Thyroid gland (tissue), 4 donors: ENCODE measurements at regions not wholly inside any gene's neighbourhood (a gene's known extent, or its start where the extent isn't known, plus 50 kb on each side); places are given as distances from the start of the nearest gene placed in this dataset.

ENCODE experiments used
- DNase-seq, 2 donors: peaks; one replicate each; pipeline ENCODE4 v3.0.0-alpha.2; 2019
- H3K27ac ChIP-seq, 3 donors: fragments of 200-600 bp; sonication (generic); 1 replicate in 2 of 3; 2 replicates in 1 of 3; pipeline ENCODE4 v1.5.1; 2016 to 2019; ENCODE audit warnings: mild to moderate bottlenecking in 1 of 3, moderate library complexity in 1 of 3
- H3K27me3 ChIP-seq: fragments of 200-600 bp; sonication (generic); one replicate; pipeline ENCODE4 v1.5.1; 2019
- H3K36me3 ChIP-seq, 2 donors: fragments of 200-600 bp; sonication (generic); one replicate each; pipeline ENCODE4 v1.5.1; 2016 to 2019
- H3K4me1 ChIP-seq, 2 donors: fragments of 200-600 bp; sonication (generic); one replicate each; pipeline ENCODE4 v1.5.1; 2017 to 2019
- H3K4me3 ChIP-seq, 3 donors: fragments of 200-600 bp; sonication (generic); replicated peaks in 1 of 3; 1 replicate in 2 of 3; 2 replicates in 1 of 3; pipeline ENCODE4 v1.5.1; 2016; ENCODE audit warnings: mild to moderate bottlenecking in 1 of 3
- H3K9me3 ChIP-seq: fragments of 200-600 bp; sonication (generic); one replicate; pipeline ENCODE4 v1.5.1; 2017
- CTCF ChIP-seq, 6 experiments: fragments of 200-600 bp in 3 of 6; fragments of 450-650 bp in 3 of 6; sonication (generic) in 3 of 6; IDR thresholded peaks; one replicate each; pipeline ENCODE4 v1.5.1; 2016 to 2019; ENCODE audit warnings: antibody characterized with exemption in 6 of 6, mild to moderate bottlenecking in 2 of 6, inconsistent platforms in 1 of 6, moderate library complexity in 1 of 6
- POLR2A ChIP-seq, 2 donors: fragments of 450-650 bp; IDR thresholded peaks; one replicate each; pipeline ENCODE4 v1.6.1; 2017; ENCODE audit warnings: antibody characterized with exemption in 2 of 2, mild to moderate bottlenecking in 2 of 2, moderate library complexity in 1 of 2
- WGBS, 2 donors: methylation state at CpG; one replicate each; pipeline ENCODE4 v1.1.5; 2017; 5-methylcytosine and 5-hydroxymethylcytosine counted together
- intact Hi-C: fragments of 100-400 bp; cut with DNase I; formaldehyde crosslinking; loops from one replicate; pipeline ENCODE4 v1.15.1; 2023

GRCh38 chr2:217357886-217358620, 498.2 kb upstream of the TNP1 start:
- Histone ChIP-seq H3K27me3 (no peaks in the 10 kb centered on the region), H3K9me3 (no peaks in the 10 kb centered on the region), H3K27ac (peak overlapping the region; percentile 91 to 98 (median 97)), H3K36me3 (no peaks in the 10 kb centered on the region), H3K4me1 (peaks cover 80 to 87% of the 10 kb centered on the region in 2 donors), H3K4me3 (no peak overlapping the region)
- 63 to 71% methylated on average over 8 of the region's 8 CpGs for WGBS, 2 donors
- DNase-seq: peak; percentile 72 to 86
- intact Hi-C loops: no loop called here
- TF ChIP-seq POLR2A (IDR thresholded peaks at IDR 0.05): peak in 1 of 2 donors; percentile 32
- TF ChIP-seq CTCF (IDR thresholded peaks at IDR 0.05): no peak

GRCh38 chr2:217356781-217357180, 496.9 kb upstream of the TNP1 start:
- H3K9me3 ChIP-seq: no peaks in the 10 kb centered on the region
- peak overlapping the region; percentile 91 to 98 (median 97) for H3K27ac ChIP-seq
- no peaks in the 10 kb centered on the region for H3K27me3 ChIP-seq
- TF ChIP-seq CTCF (IDR thresholded peaks at IDR 0.05): no peak
- peak in 1 of 2 donors; percentile 64 for TF ChIP-seq POLR2A (IDR thresholded peaks at IDR 0.05)
- peak; percentile 83 to 88 for DNase-seq
- WGBS, 2 donors: 20 to 37% methylated on average over 7 of the region's 7 CpGs
- H3K36me3 ChIP-seq: no peaks in the 10 kb centered on the region
- intact Hi-C loops: no loop called here
- peaks cover 68 to 75% of the 10 kb centered on the region in 2 donors for H3K4me1 ChIP-seq
- no peak overlapping the region for H3K4me3 ChIP-seq

GRCh38 chr2:217356142-217356541, 496.3 kb upstream of the TNP1 start:
- TF ChIP-seq POLR2A (IDR thresholded peaks at IDR 0.05) (no peak), CTCF (IDR thresholded peaks at IDR 0.05) (no peak)
- no peak overlapping the region for H3K4me3 ChIP-seq
- H3K27me3 ChIP-seq: no peaks in the 10 kb centered on the region
- H3K9me3 ChIP-seq: no peaks in the 10 kb centered on the region
- DNase-seq: no peak
- WGBS, 2 donors: 95 to 100% methylated on average over 1 of the region's 1 CpG
- H3K27ac ChIP-seq: peak overlapping the region; percentile 91 to 98 (median 97)
- H3K36me3 ChIP-seq: no peaks in the 10 kb centered on the region
- intact Hi-C loops: no loop called here
- H3K4me1 ChIP-seq: peaks cover 62 to 68% of the 10 kb centered on the region in 2 donors

- TF ChIP-seq POLR2A (IDR thresholded peaks at IDR 0.05) (no peak), CTCF (IDR thresholded peaks at IDR 0.05) (no peak)
- DNase-seq: no peak
- no peaks in the 10 kb centered on the region for H3K36me3 ChIP-seq
- no peaks in the 10 kb centered on the region for H3K9me3 ChIP-seq
- H3K27ac ChIP-seq: no peak overlapping the region
- H3K4me1 ChIP-seq: peaks cover 38 to 45% of the 10 kb centered on the region in 2 donors
- 87 to 96% methylated on average over 4 of the region's 4 CpGs for WGBS, 2 donors
- H3K27me3 ChIP-seq: no peaks in the 10 kb centered on the region
- H3K4me3 ChIP-seq: no peak overlapping the region
- intact Hi-C loops: no loop called here
Measured at GRCh38 chr2:217353591-217353990, 493.7 kb upstream of the TNP1 start.

GRCh38 chr2:217351378-217351777, 491.5 kb upstream of the TNP1 start:
- Histone ChIP-seq H3K27ac (no peak overlapping the region), H3K4me1 (peaks cover 20 to 23% of the 10 kb centered on the region in 2 donors)
- 72 to 100% methylated on average over 1 to 5 of the region's 5 CpGs for WGBS, 2 donors

More at GRCh38 chr2:217351378-217351777, 491.5 kb upstream of the TNP1 start:
- Histone ChIP-seq H3K4me3 (no peak overlapping the region), H3K27me3 (no peaks in the 10 kb centered on the region), H3K9me3 (no peaks in the 10 kb centered on the region), H3K36me3 (no peaks in the 10 kb centered on the region)
- TF ChIP-seq CTCF (IDR thresholded peaks at IDR 0.05): no peak
- TF ChIP-seq POLR2A (IDR thresholded peaks at IDR 0.05): no peak
- no peak for DNase-seq
- intact Hi-C loops: no loop called here
